Thyroid gland (tissue), 4 donors: ENCODE measurements at regions not wholly inside any gene's neighbourhood (a gene's known extent, or its start where the extent isn't known, plus 50 kb on each side); places are given as distances from the start of the nearest gene placed in this dataset.

Source experiments
- DNase-seq, 2 donors: peaks; one replicate each; pipeline ENCODE4 v3.0.0-alpha.2; 2019
- H3K27ac ChIP-seq, 3 donors: fragments of 200-600 bp; sonication (generic); 1 replicate in 2 of 3; 2 replicates in 1 of 3; pipeline ENCODE4 v1.5.1; 2016 to 2019; ENCODE audit warnings: mild to moderate bottlenecking in 1 of 3, moderate library complexity in 1 of 3
- H3K27me3 ChIP-seq: fragments of 200-600 bp; sonication (generic); one replicate; pipeline ENCODE4 v1.5.1; 2019
- H3K36me3 ChIP-seq, 2 donors: fragments of 200-600 bp; sonication (generic); one replicate each; pipeline ENCODE4 v1.5.1; 2016 to 2019
- H3K4me1 ChIP-seq, 2 donors: fragments of 200-600 bp; sonication (generic); one replicate each; pipeline ENCODE4 v1.5.1; 2017 to 2019
- H3K4me3 ChIP-seq, 3 donors: fragments of 200-600 bp; sonication (generic); replicated peaks in 1 of 3; 1 replicate in 2 of 3; 2 replicates in 1 of 3; pipeline ENCODE4 v1.5.1; 2016; ENCODE audit warnings: mild to moderate bottlenecking in 1 of 3
- H3K9me3 ChIP-seq: fragments of 200-600 bp; sonication (generic); one replicate; pipeline ENCODE4 v1.5.1; 2017
- CTCF ChIP-seq, 6 experiments: fragments of 200-600 bp in 3 of 6; fragments of 450-650 bp in 3 of 6; sonication (generic) in 3 of 6; IDR thresholded peaks; one replicate each; pipeline ENCODE4 v1.5.1; 2016 to 2019; ENCODE audit warnings: antibody characterized with exemption in 6 of 6, mild to moderate bottlenecking in 2 of 6, inconsistent platforms in 1 of 6, moderate library complexity in 1 of 6
- POLR2A ChIP-seq, 2 donors: fragments of 450-650 bp; IDR thresholded peaks; one replicate each; pipeline ENCODE4 v1.6.1; 2017; ENCODE audit warnings: antibody characterized with exemption in 2 of 2, mild to moderate bottlenecking in 2 of 2, moderate library complexity in 1 of 2
- WGBS, 2 donors: methylation state at CpG; one replicate each; pipeline ENCODE4 v1.1.5; 2017; 5-methylcytosine and 5-hydroxymethylcytosine counted together
- intact Hi-C: fragments of 100-400 bp; cut with DNase I; formaldehyde crosslinking; loops from one replicate; pipeline ENCODE4 v1.15.1; 2023

- TF ChIP-seq POLR2A (IDR thresholded peaks at IDR 0.05) (no peak), CTCF (IDR thresholded peaks at IDR 0.05) (no peak)
- Histone ChIP-seq H3K4me3 (no peak overlapping the region), H3K27ac (no peak overlapping the region), H3K36me3 (no peaks in the 10 kb centered on the region), H3K27me3 (no peaks in the 10 kb centered on the region), H3K9me3 (no peaks in the 10 kb centered on the region), H3K4me1 (peaks cover 13 to 23% of the 10 kb centered on the region in 2 donors)
- DNase-seq: no peak
- intact Hi-C loops: no loop called here
- WGBS, 2 donors: 98 to 99% methylated on average over 2 of the region's 2 CpGs
Observed at GRCh38 chr6:154651656-154652055, 81.6 kb upstream of the SCAF8 start.

- intact Hi-C loops: no loop called here
- no peak for TF ChIP-seq CTCF (IDR thresholded peaks at IDR 0.05)
- no peak for TF ChIP-seq POLR2A (IDR thresholded peaks at IDR 0.05)
- no peak for DNase-seq
Observed at GRCh38 chr6:154653385-154653784, 79.8 kb upstream of the SCAF8 start.

GRCh38 chr6:154653853-154654252 is 79.4 kb upstream of the SCAF8 start:
- TF ChIP-seq CTCF (IDR thresholded peaks at IDR 0.05) (no peak), POLR2A (IDR thresholded peaks at IDR 0.05) (no peak)
- no peaks in the 10 kb centered on the region for H3K27me3 ChIP-seq
- intact Hi-C loops: no loop called here
- no peaks in the 10 kb centered on the region for H3K36me3 ChIP-seq
- DNase-seq: peak; percentile 39 to 50
- peaks cover 13 to 23% of the 10 kb centered on the region in 2 donors for H3K4me1 ChIP-seq
- 5 to 14% methylated on average over 4 of the region's 4 CpGs for WGBS, 2 donors
- no peak overlapping the region for H3K4me3 ChIP-seq
- peak overlapping the region in 2 of 3 donors; percentile 53 to 65 for H3K27ac ChIP-seq
- H3K9me3 ChIP-seq: no peaks in the 10 kb centered on the region

More at GRCh38 chr6:154653385-154653784, 79.8 kb upstream of the SCAF8 start:
- Histone ChIP-seq H3K36me3 (no peaks in the 10 kb centered on the region), H3K4me1 (peaks cover 13 to 23% of the 10 kb centered on the region in 2 donors), H3K4me3 (no peak overlapping the region), H3K9me3 (no peaks in the 10 kb centered on the region), H3K27ac (peak overlapping the region; percentile 14 to 65 (median 39)), H3K27me3 (no peaks in the 10 kb centered on the region)
- 39 to 52% methylated on average over 3 of the region's 3 CpGs for WGBS, 2 donors

GRCh38 chr6:154656660-154657059 is 76.6 kb upstream of the SCAF8 start:
- 91 to 95% methylated on average over 2 of the region's 2 CpGs for WGBS, 2 donors
- no peak overlapping the region for H3K27ac ChIP-seq
- no peaks in the 10 kb centered on the region for H3K27me3 ChIP-seq
- TF ChIP-seq POLR2A (IDR thresholded peaks at IDR 0.05) (no peak), CTCF (IDR thresholded peaks at IDR 0.05) (no peak)
- no peak overlapping the region for H3K4me3 ChIP-seq
- H3K36me3 ChIP-seq: no peaks in the 10 kb centered on the region
- DNase-seq: no peak
- intact Hi-C loops: no loop called here
- H3K4me1 ChIP-seq: peaks cover 6 to 17% of the 10 kb centered on the region in 2 donors
- H3K9me3 ChIP-seq: no peaks in the 10 kb centered on the region

- H3K9me3 ChIP-seq: no peaks in the 10 kb centered on the region
- TF ChIP-seq POLR2A (IDR thresholded peaks at IDR 0.05) (no peak), CTCF (IDR thresholded peaks at IDR 0.05) (no peak)
- 69 to 77% methylated on average over 4 of the region's 4 CpGs for WGBS, 2 donors
- intact Hi-C loops: no loop called here
- H3K27me3 ChIP-seq: no peaks in the 10 kb centered on the region
- no peaks in the 10 kb centered on the region for H3K4me1 ChIP-seq
- no peak for DNase-seq
- H3K4me3 ChIP-seq: no peak overlapping the region
- H3K27ac ChIP-seq: no peak overlapping the region
- H3K36me3 ChIP-seq: no peaks in the 10 kb centered on the region
Observed at GRCh38 chr6:154661768-154662167, 71.4 kb upstream of the SCAF8 start.
